GM23338 (cell line): ENCODE measurements at regions not wholly inside any gene's neighbourhood (a gene's known extent, or its start where the extent isn't known, plus 50 kb on each side); places are given as distances from the start of the nearest gene placed in this dataset.

Experiments used
- ATAC-seq: fragments of 200-7000 bp; cut with Tn5 transposase; 3 replicates; pipeline ENCODE4 v1.9.1; 2020
- DNase-seq: peaks from one replicate; pipeline ENCODE4 v3.0.0-alpha.2; 2015; ENCODE audit warnings: low spot score
- H2AFZ ChIP-seq: fragments of 200-600 bp; sonication (generic); 2 replicates; pipeline ENCODE4 v1.8.0; 2016; ENCODE audit warnings: antibody characterized with exemption, mild to moderate bottlenecking, moderate library complexity
- H3F3A ChIP-seq: fragments of 200-600 bp; sonication (generic); replicated peaks from 2 replicates; pipeline ENCODE4 v1.8.0; 2017; ENCODE audit warnings: antibody characterized with exemption, mixed run types, low read depth
- H3K27ac ChIP-seq: fragments of 200-600 bp; sonication (generic); 2 replicates; pipeline ENCODE4 v1.6.1; 2016; ENCODE audit warnings: low read depth
- H3K27me3 ChIP-seq: fragments of 200-600 bp; sonication (generic); 2 replicates; pipeline ENCODE4 v1.8.0; 2016; ENCODE audit warnings: mild to moderate bottlenecking, mixed run types, moderate library complexity; ENCODE audit not compliant: insufficient read depth
- H3K36me3 ChIP-seq: fragments of 200-600 bp; sonication (generic); 2 replicates; pipeline ENCODE4 v1.8.0; 2016; ENCODE audit warnings: mild to moderate bottlenecking; ENCODE audit not compliant: insufficient read depth
- H3K4me1 ChIP-seq: fragments of 200-600 bp; sonication (generic); 2 replicates; pipeline ENCODE4 v1.8.0; 2016; ENCODE audit warnings: mild to moderate bottlenecking, moderate library complexity; ENCODE audit not compliant: insufficient read depth
- H3K4me2 ChIP-seq: fragments of 200-600 bp; sonication (generic); 2 replicates; pipeline ENCODE4 v1.7.1; 2017; ENCODE audit warnings: mixed run types
- H3K4me3 ChIP-seq: fragments of 200-600 bp; sonication (generic); 2 replicates; pipeline ENCODE4 v1.6.1; 2016; ENCODE audit warnings: mixed run types
- H3K79me2 ChIP-seq: fragments of 200-600 bp; sonication (generic); replicated peaks from 2 replicates; pipeline ENCODE4 v1.8.0; 2017; ENCODE audit warnings: mild to moderate bottlenecking; ENCODE audit not compliant: insufficient read depth
- H3K9me2 ChIP-seq: fragments of 200-600 bp; sonication (generic); 2 replicates; pipeline ENCODE4 v1.8.0; 2017; ENCODE audit not compliant: insufficient read depth
- H4K20me1 ChIP-seq: fragments of 200-600 bp; sonication (generic); replicated peaks from 2 replicates; pipeline ENCODE4 v1.8.0; 2017; ENCODE audit warnings: mild to moderate bottlenecking; ENCODE audit not compliant: insufficient read depth
- H3K27ac Mint-ChIP-seq: 2 replicates; pipeline ENCODE4 v1.8.0; 2020; ENCODE audit warnings: inconsistent platforms, mild to moderate bottlenecking, moderate library complexity, mixed read lengths
- H3K27me3 Mint-ChIP-seq: 3 replicates; pipeline ENCODE4 v1.8.0; 2022; ENCODE audit warnings: low read depth, mild to moderate bottlenecking, moderate library complexity, mixed read lengths, inconsistent platforms; ENCODE audit not compliant: insufficient read depth, poor library complexity
- H3K36me3 Mint-ChIP-seq: 3 replicates; pipeline ENCODE4 v1.8.0; 2021; ENCODE audit warnings: low read depth, mild to moderate bottlenecking, inconsistent platforms, moderate library complexity, mixed read lengths
- H3K4me1 Mint-ChIP-seq: 3 replicates; pipeline ENCODE4 v1.8.0; 2020; ENCODE audit warnings: mild to moderate bottlenecking, inconsistent platforms, mixed read lengths
- H3K4me3 Mint-ChIP-seq: 3 replicates; pipeline ENCODE4 v1.8.0; 2021; ENCODE audit warnings: moderate library complexity, mild to moderate bottlenecking, inconsistent platforms, mixed read lengths
- H3K9me3 Mint-ChIP-seq: 3 replicates; pipeline ENCODE4 v1.8.0; 2020; ENCODE audit warnings: moderate library complexity, mild to moderate bottlenecking, inconsistent platforms, mixed read lengths
- CREB1 ChIP-seq: fragments of 250-450 bp; sonication (Bioruptor Pico); IDR thresholded peaks from 2 replicates; pipeline ENCODE4 v1.5.0; 2020; ENCODE audit warnings: low read depth, mild to moderate bottlenecking, moderate library complexity
- ETS1 ChIP-seq: IDR thresholded peaks from 2 replicates; pipeline ENCODE4 v1.6.1; 2016; ENCODE audit warnings: antibody characterized with exemption
- JUNB ChIP-seq: IDR thresholded peaks from one replicate; pipeline ENCODE4 v1.6.1; 2016; ENCODE audit warnings: antibody characterized with exemption; ENCODE audit not compliant: unreplicated experiment
- POLR2AphosphoS5 ChIP-seq: IDR thresholded peaks from 2 replicates; pipeline ENCODE4 v1.6.1; 2016; ENCODE audit warnings: antibody characterized with exemption, low read depth
- STAT1 ChIP-seq: IDR thresholded peaks from one replicate; pipeline ENCODE4 v1.6.1; 2016; ENCODE audit warnings: antibody characterized with exemption; ENCODE audit not compliant: unreplicated experiment
- ZNF462 ChIP-seq: fragments of 250-450 bp; sonication (Bioruptor Pico); IDR thresholded peaks from 2 replicates; pipeline ENCODE4 v1.5.0; 2020; ENCODE audit warnings: mild to moderate bottlenecking, moderate library complexity

DNA sequence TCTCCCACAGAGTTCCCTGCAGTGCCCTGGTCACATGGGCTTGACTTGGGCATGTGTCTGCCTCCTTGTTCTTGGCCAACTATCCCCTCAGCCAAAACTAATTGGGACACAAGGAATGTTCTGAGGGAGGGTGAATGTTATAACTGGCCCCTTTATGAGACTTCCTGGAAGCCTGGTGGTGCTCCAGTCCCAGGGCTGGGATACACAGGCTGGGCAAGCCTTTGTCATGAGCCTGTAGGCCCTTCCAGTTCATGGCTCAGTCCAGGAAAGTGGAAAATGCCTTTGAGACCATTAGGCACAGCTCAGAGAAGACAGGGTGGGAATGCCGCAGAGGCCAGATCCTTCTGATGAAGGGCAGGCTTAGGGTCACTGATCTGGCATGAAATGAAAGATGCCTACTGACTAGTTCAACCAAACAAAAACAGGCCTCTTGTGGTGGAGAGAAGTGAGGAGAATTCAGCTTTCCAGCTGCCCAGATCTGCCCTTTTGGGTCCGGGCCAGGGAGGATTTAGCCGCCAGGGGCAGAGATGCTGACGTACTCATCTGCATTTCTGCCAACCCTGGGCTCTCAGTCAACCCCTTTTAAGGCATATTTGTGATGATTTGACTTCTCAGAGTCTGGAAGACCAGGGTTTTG lies 961.5 kb downstream of the KCNMA1 start (continued):
- TF ChIP-seq ZNF462 (no peak), POLR2AphosphoS5 (no peak)

- ATAC-seq (no peak), DNase-seq (no peak)
- H3K36me3 ChIP-seq: no peaks in the 10 kb centered on the region
- H2AFZ ChIP-seq: no peak overlapping the region
- H4K20me1 ChIP-seq: no peaks in the 10 kb centered on the region
- H3K27me3 ChIP-seq: no peaks in the 10 kb centered on the region
- no peaks in the 10 kb centered on the region for H3K36me3 Mint-ChIP-seq
- H3K4me3 ChIP-seq: no peak overlapping the region
- H3K4me3 Mint-ChIP-seq: no peak overlapping the region
- peaks cover 2% of the 10 kb centered on the region for H3K27me3 Mint-ChIP-seq
- no peak overlapping the region for H3K4me2 ChIP-seq
- H3K79me2 ChIP-seq: no peaks in the 10 kb centered on the region
- no peaks in the 10 kb centered on the region for H3K4me1 ChIP-seq
- no peaks in the 10 kb centered on the region for H3K4me1 Mint-ChIP-seq
- no peak for TF ChIP-seq ZNF462
- no peak for TF ChIP-seq ETS1
- no peak for TF ChIP-seq POLR2AphosphoS5
- TF ChIP-seq STAT1: no peak
- no peak for TF ChIP-seq JUNB
- no peak for TF ChIP-seq CREB1 (CRISPR knock-in tag)
- no peaks in the 10 kb centered on the region for H3K9me3 Mint-ChIP-seq
- H3F3A ChIP-seq: no peaks in the 10 kb centered on the region
- H3K27ac ChIP-seq: no peak overlapping the region
- H3K27ac Mint-ChIP-seq: no peak overlapping the region
- H3K9me2 ChIP-seq: peaks cover 14% of the 10 kb centered on the region; the same call in 1 of the 2 replicates
Observed at GRCh38 chr10:76675561-76675950, 962.1 kb downstream of the KCNMA1 start.
